DMS153 treated with DMSO at 0.1 percent for 48 hours (cell line): ENCODE measurements at regions not wholly inside any gene's neighbourhood (a gene's known extent, or its start where the extent isn't known, plus 50 kb on each side); places are given as distances from the start of the nearest gene placed in this dataset.

Experiments
- DNase-seq: peaks from one replicate; lab custom pipeline; 2025; ENCODE audit not compliant: unreplicated experiment; lab: John Stamatoyannopoulos, UW

GRCh38 chr5:121299153-121299552 lies 552.5 kb upstream of the FTMT start:
- no peak for DNase-seq

- DNase-seq = no peak
Observed at GRCh38 chr5:121304838-121305237, 546.8 kb upstream of the FTMT start.

GRCh38 chr5:121313886-121314285 lies 537.8 kb upstream of the FTMT start:
- no peak for DNase-seq

GRCh38 chr5:121315786-121316185 lies 535.9 kb upstream of the FTMT start:
- no peak for DNase-seq

GRCh38 chr5:121319292-121319691 lies 532.4 kb upstream of the FTMT start:
- DNase-seq = no peak

- DNase-seq = no peak
Observed at GRCh38 chr5:121325930-121326329, 525.8 kb upstream of the FTMT start.

- DNase-seq = no peak
Observed at GRCh38 chr5:121350181-121350930, 501.3 kb upstream of the FTMT start.

- DNase-seq = no peak
Observed at GRCh38 chr5:121366515-121366914, 485.2 kb upstream of the FTMT start.

GRCh38 chr5:121373371-121373770 lies 478.3 kb upstream of the FTMT start:
- DNase-seq = no peak

GRCh38 chr5:121377461-121377860 lies 474.2 kb upstream of the FTMT start:
- no peak for DNase-seq

GRCh38 chr5:121378046-121378445 lies 473.6 kb upstream of the FTMT start:
- DNase-seq = no peak

GRCh38 chr5:121378559-121379359 lies 472.9 kb upstream of the FTMT start:
- no peak for DNase-seq

GRCh38 chr5:121380066-121380465 lies 471.6 kb upstream of the FTMT start:
- no peak for DNase-seq

GRCh38 chr5:121384359-121384758 lies 467.3 kb upstream of the FTMT start:
- no peak for DNase-seq

GRCh38 chr5:121386334-121386733 lies 465.3 kb upstream of the FTMT start:
- no peak for DNase-seq

- no peak for DNase-seq
Observed at GRCh38 chr5:121396716-121397115, 455.0 kb upstream of the FTMT start.

- no peak for DNase-seq
Observed at GRCh38 chr5:121399879-121400278, 451.8 kb upstream of the FTMT start.

- no peak for DNase-seq
Observed at GRCh38 chr5:121408778-121409177, 442.9 kb upstream of the FTMT start.

- no peak for DNase-seq
Observed at GRCh38 chr5:121415270-121415669, 436.4 kb upstream of the FTMT start.

GRCh38 chr5:121421646-121422045 lies 430.0 kb upstream of the FTMT start:
- DNase-seq = no peak

GRCh38 chr5:121424976-121425375 lies 426.7 kb upstream of the FTMT start:
- DNase-seq = no peak

- DNase-seq = no peak
Observed at GRCh38 chr5:121426153-121426552, 425.5 kb upstream of the FTMT start.
